TTC549 (cell line): ENCODE measurements at regions not wholly inside any gene's neighbourhood (a gene's known extent, or its start where the extent isn't known, plus 50 kb on each side); places are given as distances from the start of the nearest gene placed in this dataset.
"Not testable (repeated sequence)": the region's sequence is repeated elsewhere in the genome, so short reads cannot be mapped to it uniquely, and the experiment has no call there.

ENCODE experiments used
- FAIRE-seq: peaks from 2 replicates; lab custom pipeline; 2012; peaks lifted over from hg19 to GRCh38; lab: Jason Lieb, UNC

- no peak for FAIRE-seq
Observed at GRCh38 chr5:106690585-106690984, 980.2 kb downstream of the EFNA5 start.

GRCh38 chr5:106680330-106680729 is 990.4 kb downstream of the EFNA5 start:
- FAIRE-seq: no peak

- FAIRE-seq: no peak
Observed at GRCh38 chr5:106677057-106677456, 993.7 kb downstream of the EFNA5 start.

GRCh38 chr5:106675687-106676086 is 995.0 kb downstream of the EFNA5 start:
- no peak for FAIRE-seq

- no peak for FAIRE-seq
Observed at GRCh38 chr5:106673941-106674340, 996.8 kb downstream of the EFNA5 start.

- FAIRE-seq: no peak
Observed at GRCh38 chr5:106661866-106662265, 1008.9 kb downstream of the EFNA5 start.

GRCh38 chr5:106660681-106661080 is 1010.1 kb downstream of the EFNA5 start:
- FAIRE-seq: no peak

GRCh38 chr5:106658150-106658549 is 1012.6 kb downstream of the EFNA5 start:
- no peak for FAIRE-seq

- FAIRE-seq: no peak
Observed at GRCh38 chr5:106656821-106657220, 1013.9 kb downstream of the EFNA5 start.

- no peak for FAIRE-seq
Observed at GRCh38 chr5:106649031-106649430, 1021.7 kb downstream of the EFNA5 start.

- FAIRE-seq: no peak
Observed at GRCh38 chr5:106648401-106648800, 1022.3 kb downstream of the EFNA5 start.

- no peak for FAIRE-seq
Observed at GRCh38 chr5:106646106-106646505, 1024.6 kb downstream of the EFNA5 start.

- FAIRE-seq: no peak
Observed at GRCh38 chr5:106640511-106640910, 1030.2 kb downstream of the EFNA5 start.

- FAIRE-seq: no peak
Observed at GRCh38 chr5:106639488-106639887, 1031.2 kb downstream of the EFNA5 start.

- FAIRE-seq: no peak
Observed at GRCh38 chr5:106637275-106637674, 1033.5 kb downstream of the EFNA5 start.

GRCh38 chr5:106634375-106634774 is 1036.4 kb downstream of the EFNA5 start:
- FAIRE-seq: no peak

- no peak for FAIRE-seq
Observed at GRCh38 chr5:106633825-106634224, 1036.9 kb downstream of the EFNA5 start.

GRCh38 chr5:106628456-106628855 is 1042.3 kb downstream of the EFNA5 start:
- FAIRE-seq: not testable (repeated sequence)

GRCh38 chr5:106610041-106610440 is 1060.7 kb downstream of the EFNA5 start:
- no peak for FAIRE-seq

- FAIRE-seq: no peak
Observed at GRCh38 chr5:106601620-106602019, 1069.1 kb downstream of the EFNA5 start.

- FAIRE-seq: no peak
Observed at GRCh38 chr5:106600803-106601202, 1069.9 kb downstream of the EFNA5 start.

- FAIRE-seq: no peak
Observed at GRCh38 chr5:106595864-106596263, 1074.9 kb downstream of the EFNA5 start.

- FAIRE-seq: no peak
Observed at GRCh38 chr5:106584268-106584667, 1086.5 kb downstream of the EFNA5 start.

GRCh38 chr5:106578736-106579135 is 1092.0 kb downstream of the EFNA5 start:
- no peak for FAIRE-seq

- FAIRE-seq: no peak
Observed at GRCh38 chr5:106574820-106575219, 1095.9 kb downstream of the EFNA5 start.
